GM18526 (cell line): ENCODE measurements at regions not wholly inside any gene's neighbourhood (a gene's known extent, or its start where the extent isn't known, plus 50 kb on each side); places are given as distances from the start of the nearest gene placed in this dataset.

Experiments
- POLR2A ChIP-seq: IDR thresholded peaks from 3 replicates; pipeline ENCODE4 v1.6.1; 2011; ENCODE audit not compliant: insufficient read length; ENCODE audit errors: extremely low read depth

- no peak for TF ChIP-seq POLR2A
These were observed 282.5 kb downstream of the GLRX3 start for GRCh38 chr10:130418731-130419130.

- TF ChIP-seq POLR2A, result no peak
These were observed 285.7 kb downstream of the GLRX3 start for GRCh38 chr10:130421909-130422308.

- TF ChIP-seq POLR2A, result no peak
These were observed 286.5 kb downstream of the GLRX3 start for GRCh38 chr10:130422366-130423324.

- TF ChIP-seq POLR2A, result no peak
These were observed 287.5 kb downstream of the GLRX3 start for GRCh38 chr10:130423455-130424305.

- TF ChIP-seq POLR2A, result no peak
These were observed 288.2 kb downstream of the GLRX3 start for GRCh38 chr10:130424418-130424817.

GRCh38 chr10:130425169-130425568 lies 289.0 kb downstream of the GLRX3 start:
- no peak for TF ChIP-seq POLR2A

GRCh38 chr10:130425881-130426435 lies 289.8 kb downstream of the GLRX3 start:
- TF ChIP-seq POLR2A, result no peak

GRCh38 chr10:130427216-130427722 lies 291.1 kb downstream of the GLRX3 start:
- no peak for TF ChIP-seq POLR2A

- TF ChIP-seq POLR2A, result no peak
These were observed 292.7 kb downstream of the GLRX3 start for GRCh38 chr10:130428936-130429335.

GRCh38 chr10:130429809-130430208 lies 293.6 kb downstream of the GLRX3 start:
- TF ChIP-seq POLR2A, result no peak

- TF ChIP-seq POLR2A, result no peak
These were observed 294.1 kb downstream of the GLRX3 start for GRCh38 chr10:130430291-130430690.

GRCh38 chr10:130430852-130431704 lies 294.9 kb downstream of the GLRX3 start:
- TF ChIP-seq POLR2A, result no peak

GRCh38 chr10:130432271-130432670 lies 296.1 kb downstream of the GLRX3 start:
- TF ChIP-seq POLR2A, result no peak

- TF ChIP-seq POLR2A, result no peak
These were observed 296.7 kb downstream of the GLRX3 start for GRCh38 chr10:130432850-130433249.

GRCh38 chr10:130434446-130435385 lies 298.5 kb downstream of the GLRX3 start:
- TF ChIP-seq POLR2A, result no peak
